ENCODE measurements at regions not wholly inside any gene's neighbourhood (a gene's known extent, or its start where the extent isn't known, plus 50 kb on each side); places are given as distances from the start of the nearest gene placed in this dataset.

- TF ChIP-seq CTCF (conservative IDR thresholded peaks at IDR 0.05; ENCODE audit: low read depth, low read length) (no peak), POLR2A (IDR thresholded peaks at IDR 0.05; ENCODE audit: low read depth, low read length) (no peak), BHLHE40 (IDR thresholded peaks at IDR 0.05; ENCODE audit: low read depth, low read length) (no peak), NFE2L2 (IDR thresholded peaks at IDR 0.05; ENCODE audit: low read depth, low read length) (no peak), USF2 (IDR thresholded peaks at IDR 0.05; ENCODE audit: low read depth, low read length) (no peak), MAZ (IDR thresholded peaks at IDR 0.05; ENCODE audit: borderline replicate concordance, low read depth, low read length) (no peak), FOS (IDR thresholded peaks at IDR 0.05; ENCODE audit: low read depth, low read length) (no peak), RAD21 (IDR thresholded peaks at IDR 0.05; ENCODE audit: low read length) (no peak), MXI1 (IDR thresholded peaks at IDR 0.05; ENCODE audit: borderline replicate concordance, low read depth, low read length) (no peak), RFX5 (IDR thresholded peaks at IDR 0.05; ENCODE audit: low read depth, low read length) (no peak), SMC3 (IDR thresholded peaks at IDR 0.05; ENCODE audit: low read depth, low read length) (no peak), MAFK (IDR thresholded peaks at IDR 0.05; ENCODE audit: low read depth, low read length) (no peak)
Measured at GRCh38 chrX:34503119-34503518, 154.0 kb downstream of the TMEM47 start.

Data from IMR-90 (cell line).